ENCODE measurements at regions not wholly inside any gene's neighbourhood (a gene's known extent, or its start where the extent isn't known, plus 50 kb on each side); places are given as distances from the start of the nearest gene placed in this dataset.

GRCh38 chr12:77514511-77514910 is 316.2 kb upstream of the NAV3 start:
- no peak for TF ChIP-seq POLR2A (IDR thresholded peaks at IDR 0.05)
- TF ChIP-seq, protein P1, sequence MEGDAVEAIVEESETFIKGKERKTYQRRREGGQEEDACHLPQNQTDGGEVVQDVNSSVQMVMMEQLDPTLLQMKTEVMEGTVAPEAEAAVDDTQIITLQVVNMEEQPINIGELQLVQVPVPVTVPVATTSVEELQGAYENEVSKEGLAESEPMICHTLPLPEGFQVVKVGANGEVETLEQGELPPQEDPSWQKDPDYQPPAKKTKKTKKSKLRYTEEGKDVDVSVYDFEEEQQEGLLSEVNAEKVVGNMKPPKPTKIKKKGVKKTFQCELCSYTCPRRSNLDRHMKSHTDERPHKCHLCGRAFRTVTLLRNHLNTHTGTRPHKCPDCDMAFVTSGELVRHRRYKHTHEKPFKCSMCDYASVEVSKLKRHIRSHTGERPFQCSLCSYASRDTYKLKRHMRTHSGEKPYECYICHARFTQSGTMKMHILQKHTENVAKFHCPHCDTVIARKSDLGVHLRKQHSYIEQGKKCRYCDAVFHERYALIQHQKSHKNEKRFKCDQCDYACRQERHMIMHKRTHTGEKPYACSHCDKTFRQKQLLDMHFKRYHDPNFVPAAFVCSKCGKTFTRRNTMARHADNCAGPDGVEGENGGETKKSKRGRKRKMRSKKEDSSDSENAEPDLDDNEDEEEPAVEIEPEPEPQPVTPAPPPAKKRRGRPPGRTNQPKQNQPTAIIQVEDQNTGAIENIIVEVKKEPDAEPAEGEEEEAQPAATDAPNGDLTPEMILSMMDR (IDR thresholded peaks at IDR 0.05), result no peak

Data from thyroid gland (tissue), 4 donors.